H9 (cell line): ENCODE measurements at regions not wholly inside any gene's neighbourhood (a gene's known extent, or its start where the extent isn't known, plus 50 kb on each side); places are given as distances from the start of the nearest gene placed in this dataset.

Experiments
- DNase-seq: peaks from one replicate; pipeline ENCODE4 v3.0.0-alpha.2; 2017
- H2AFZ ChIP-seq: one replicate; pipeline ENCODE4 v1.6.1; 2013; ENCODE audit warnings: mild to moderate bottlenecking, low read length, control low read depth, moderate library complexity
- H2AK5ac ChIP-seq: 2 replicates; pipeline ENCODE4 v1.6.1; 2013; ENCODE audit warnings: low read length, control low read depth, mixed read lengths; ENCODE audit not compliant: insufficient read length
- H2BK120ac ChIP-seq: one replicate; pipeline ENCODE4 v1.6.1; 2013; ENCODE audit warnings: low read depth, mild to moderate bottlenecking, low read length, control low read depth, inconsistent platforms; ENCODE audit not compliant: poor library complexity, severe bottlenecking
- H2BK12ac ChIP-seq: 2 replicates; pipeline ENCODE4 v1.6.1; 2013; ENCODE audit warnings: low read length, control low read depth, mixed read lengths, low read depth; ENCODE audit not compliant: insufficient read length
- H2BK15ac ChIP-seq: 2 replicates; pipeline ENCODE4 v1.6.1; 2013; ENCODE audit warnings: low read depth, low read length, control low read depth
- H2BK20ac ChIP-seq: one replicate; pipeline ENCODE4 v1.6.1; 2013; ENCODE audit warnings: low read depth, mild to moderate bottlenecking, low read length, control low read depth, inconsistent platforms; ENCODE audit not compliant: poor library complexity, severe bottlenecking
- H2BK5ac ChIP-seq: 2 replicates; pipeline ENCODE4 v1.6.1; 2013; ENCODE audit warnings: low read length, control low read depth, mixed read lengths; ENCODE audit not compliant: insufficient read length
- H3K14ac ChIP-seq: 2 replicates; pipeline ENCODE4 v1.6.1; 2013; ENCODE audit warnings: low read length, control low read depth; ENCODE audit not compliant: insufficient read depth
- H3K18ac ChIP-seq: 2 replicates; pipeline ENCODE4 v1.6.1; 2013; ENCODE audit warnings: low read depth, mild to moderate bottlenecking, mixed read lengths, low read length, control low read depth; ENCODE audit not compliant: insufficient read length
- H3K23ac ChIP-seq: 2 replicates; pipeline ENCODE4 v1.6.1; 2013; ENCODE audit warnings: low read length, control low read depth, mixed read lengths, low read depth; ENCODE audit not compliant: insufficient read length
- H3K23me2 ChIP-seq: 2 replicates; pipeline ENCODE4 v1.6.1; 2013; ENCODE audit warnings: low read depth, mild to moderate bottlenecking, mixed read lengths, low read length, control low read depth; ENCODE audit not compliant: insufficient read length, poor library complexity, severe bottlenecking
- H3K27ac ChIP-seq: 2 replicates; pipeline ENCODE4 v1.5.1; 2013; ENCODE audit warnings: low read length, control low read depth, mixed read lengths, low read depth; ENCODE audit not compliant: insufficient read length
- H3K27me3 ChIP-seq: 2 replicates; pipeline ENCODE4 v1.6.1; 2013; ENCODE audit warnings: low read length, control low read depth, inconsistent platforms; ENCODE audit not compliant: insufficient read depth
- H3K4ac ChIP-seq: 2 replicates; pipeline ENCODE4 v1.6.1; 2013; ENCODE audit warnings: low read depth, mild to moderate bottlenecking, control low read depth, inconsistent platforms, low read length, moderate library complexity
- H3K4me1 ChIP-seq: 2 replicates; pipeline ENCODE4 v1.6.1; 2013; ENCODE audit warnings: low read length, control low read depth, inconsistent platforms; ENCODE audit not compliant: insufficient read depth
- H3K4me2 ChIP-seq: 2 replicates; pipeline ENCODE4 v1.6.1; 2013; ENCODE audit warnings: low read length, control low read depth, mixed read lengths; ENCODE audit not compliant: insufficient read length, insufficient read depth
- H3K56ac ChIP-seq: 2 replicates; pipeline ENCODE4 v1.6.1; 2013; ENCODE audit warnings: low read depth, mild to moderate bottlenecking, mixed read lengths, low read length, control low read depth; ENCODE audit not compliant: insufficient read length
- H3K79me1 ChIP-seq: 2 replicates; pipeline ENCODE4 v1.6.1; 2013; ENCODE audit warnings: low read depth, mild to moderate bottlenecking, moderate library complexity, low read length, control low read depth, inconsistent platforms; ENCODE audit not compliant: insufficient read depth, poor library complexity, severe bottlenecking
- H3K79me2 ChIP-seq: 2 replicates; pipeline ENCODE4 v1.6.1; 2013; ENCODE audit warnings: low read length, control low read depth, inconsistent platforms; ENCODE audit not compliant: insufficient read depth
- H3K9ac ChIP-seq: 2 replicates; pipeline ENCODE4 v1.6.1; 2013; ENCODE audit warnings: low read length, control low read depth, mixed read lengths; ENCODE audit not compliant: insufficient read length; ENCODE audit errors: extremely low read depth
- H3K9me3 ChIP-seq: one replicate; pipeline ENCODE4 v1.6.1; 2013; ENCODE audit warnings: low read depth, low read length, inconsistent platforms; ENCODE audit not compliant: control insufficient read depth
- H3T11ph ChIP-seq: one replicate; pipeline ENCODE4 v1.6.1; 2013; ENCODE audit warnings: mild to moderate bottlenecking, low read length, control low read depth, inconsistent platforms
- H4K20me1 ChIP-seq: one replicate; pipeline ENCODE4 v1.6.1; 2013; ENCODE audit not compliant: control insufficient read depth, insufficient read length, insufficient read depth
- H4K5ac ChIP-seq: 2 replicates; pipeline ENCODE4 v1.6.1; 2013; ENCODE audit warnings: low read depth, mild to moderate bottlenecking, mixed read lengths, low read length, control low read depth; ENCODE audit not compliant: insufficient read length
- H4K8ac ChIP-seq: replicated peaks from 2 replicates; pipeline ENCODE4 v1.6.1; 2013; ENCODE audit warnings: low read length, control low read depth, mixed read lengths, low read depth; ENCODE audit not compliant: insufficient read length
- H4K91ac ChIP-seq: 2 replicates; pipeline ENCODE4 v1.6.1; 2013; ENCODE audit warnings: low read depth, mild to moderate bottlenecking, moderate library complexity, mixed read lengths, low read length, control low read depth; ENCODE audit not compliant: insufficient read length
- H3K27ac Mint-ChIP-seq, 3 experiments: 2 replicates in 2 of 3; 3 replicates in 1 of 3; pipeline ENCODE4 v1.8.0; 2020 to 2021; ENCODE audit warnings: mixed read lengths in 3 of 3, mild to moderate bottlenecking in 1 of 3, moderate library complexity in 1 of 3
- H3K27me3 Mint-ChIP-seq: 2 replicates; pipeline ENCODE4 v1.8.0; 2021; ENCODE audit warnings: low read depth, mild to moderate bottlenecking, moderate library complexity, mixed read lengths
- H3K36me3 Mint-ChIP-seq, 3 experiments: 2 replicates in 2 of 3; 3 replicates in 1 of 3; pipeline ENCODE4 v1.8.0; 2020 to 2021; ENCODE audit warnings: low read depth in 3 of 3, mixed read lengths in 3 of 3; ENCODE audit not compliant: insufficient read depth in 1 of 3
- H3K4me1 Mint-ChIP-seq, 2 experiments: 2 replicates each; pipeline ENCODE4 v1.8.0; 2020; ENCODE audit warnings: mixed read lengths in 2 of 2
- H3K4me3 Mint-ChIP-seq, 2 experiments: 2 replicates in 1 of 2; 3 replicates in 1 of 2; pipeline ENCODE4 v1.8.0; 2020 to 2021; ENCODE audit warnings: mild to moderate bottlenecking in 2 of 2, mixed read lengths in 2 of 2, moderate library complexity in 1 of 2
- H3K9me3 Mint-ChIP-seq, 2 experiments: 2 replicates in 1 of 2; 3 replicates in 1 of 2; pipeline ENCODE4 v1.8.0; 2020; ENCODE audit warnings: mild to moderate bottlenecking in 2 of 2, mixed read lengths in 2 of 2, moderate library complexity in 1 of 2
- CTCF ChIP-seq: fragments of 200-600 bp; sonication (generic); conservative IDR thresholded peaks from 3 replicates; pipeline ENCODE4 v1.8.0; 2021; ENCODE audit warnings: antibody characterized with exemption, mild to moderate bottlenecking
- WGBS: extraction: QIAGEN DNeasy Blood & Tissue Kit; methylation state at CpG from one replicate; pipeline ENCODE4 v1.1.7; 2013; ENCODE audit warnings: missing lambda C conversion rate, low lambda C conversion rate, mixed read lengths; ENCODE audit not compliant: insufficient read length; ENCODE audit errors: extremely low coverage; 5-methylcytosine and 5-hydroxymethylcytosine counted together

GRCh38 chr1:29864431-29865022 is 628.2 kb downstream of the PTPRU start:
- Histone ChIP-seq H3K27ac (no peak overlapping the region), H3K23me2 (no peaks in the 10 kb centered on the region), H4K8ac (no peak overlapping the region), H3K14ac (no peak overlapping the region), H3K9ac (no peak overlapping the region), H4K20me1 (no peaks in the 10 kb centered on the region), H2BK12ac (no peak overlapping the region), H3K23ac (no peak overlapping the region), H4K91ac (no peak overlapping the region), H4K5ac (no peak overlapping the region), H3K4me2 (no peak overlapping the region), H2BK120ac (no peak overlapping the region), H3K79me1 (no peaks in the 10 kb centered on the region), H3K27me3 (no peaks in the 10 kb centered on the region), H2AFZ (no peak overlapping the region), H3K18ac (no peak overlapping the region), H3K4ac (no peak overlapping the region), H3K9me3 (peaks cover 13% of the 10 kb centered on the region), H3K56ac (no peak overlapping the region), H2AK5ac (no peak overlapping the region), H2BK5ac (no peak overlapping the region), H3T11ph (no peak overlapping the region), H2BK20ac (no peak overlapping the region), H2BK15ac (no peak overlapping the region), H3K79me2 (no peaks in the 10 kb centered on the region), H3K4me1 (no peaks in the 10 kb centered on the region)
- Mint-ChIP-seq H3K27me3 (peaks cover 7% of the 10 kb centered on the region), H3K4me3 (no peak overlapping the region), H3K9me3 (peaks cover 20 to 23% of the 10 kb centered on the region in 2 experiments), H3K27ac (no peak overlapping the region), H3K36me3 (peaks cover 7 to 16% (median 9%) of the 10 kb centered on the region in 3 experiments), H3K4me1 (peaks cover 13 to 15% of the 10 kb centered on the region in 2 experiments)
- DNase-seq, result no peak
- WGBS, result no CpG with 5 or more reads among the region's 5 CpGs
- TF ChIP-seq CTCF, result no peak
